Small intestine (tissue), 7 donors: ENCODE measurements at regions not wholly inside any gene's neighbourhood (a gene's known extent, or its start where the extent isn't known, plus 50 kb on each side); places are given as distances from the start of the nearest gene placed in this dataset.

Experiments used
- DNase-seq, 2 donors: peaks; one replicate each; pipeline versions ENCODE4 v3.0.0 to v3.0.0-alpha.2; 2013
- FAIRE-seq: peaks from 2 replicates; lab custom pipeline; 2012; peaks lifted over from hg19 to GRCh38; lab: Jason Lieb, UNC
- H3K27ac ChIP-seq, 3 donors: one replicate each; pipeline ENCODE4 v1.5.1; 2013; ENCODE audit warnings: low read length in 2 of 3, mild to moderate bottlenecking in 2 of 3, control low read depth in 1 of 3, inconsistent platforms in 1 of 3, low read depth in 1 of 3, moderate library complexity in 1 of 3
- H3K27me3 ChIP-seq, 3 donors: one replicate each; pipeline ENCODE4 v1.6.1; 2013; ENCODE audit warnings: low read length in 3 of 3, inconsistent platforms in 1 of 3; ENCODE audit not compliant: control insufficient read depth in 3 of 3, insufficient read depth in 3 of 3
- H3K36me3 ChIP-seq, 3 donors: one replicate each; pipeline ENCODE4 v1.6.1; 2013; ENCODE audit warnings: low read length in 3 of 3, inconsistent platforms in 1 of 3, low read depth in 1 of 3, mild to moderate bottlenecking in 1 of 3, moderate library complexity in 1 of 3; ENCODE audit not compliant: control insufficient read depth in 3 of 3, insufficient read depth in 2 of 3
- H3K4me1 ChIP-seq, 3 donors: one replicate each; pipeline ENCODE4 v1.6.1; 2013; ENCODE audit warnings: low read length in 2 of 3, inconsistent platforms in 1 of 3, low read depth in 1 of 3, mild to moderate bottlenecking in 1 of 3, moderate library complexity in 1 of 3; ENCODE audit not compliant: control insufficient read depth in 3 of 3, insufficient read depth in 2 of 3
- H3K4me3 ChIP-seq, 3 donors: one replicate each; pipeline ENCODE4 v1.5.1; 2013; ENCODE audit warnings: low read length in 3 of 3, control low read depth in 1 of 3, inconsistent platforms in 1 of 3, low read depth in 1 of 3, mild to moderate bottlenecking in 1 of 3, moderate library complexity in 1 of 3
- H3K9me3 ChIP-seq, 2 donors: one replicate each; pipeline ENCODE4 v1.6.1; 2013; ENCODE audit warnings: low read depth in 1 of 2, low read length in 1 of 2; ENCODE audit not compliant: control insufficient read depth in 2 of 2, insufficient read depth in 1 of 2
- WGBS, 3 donors: extraction: QIAGEN DNeasy Blood & Tissue Kit; methylation state at CpG; one replicate each; pipeline ENCODE4 v1.1.7; 2013; 5-methylcytosine and 5-hydroxymethylcytosine counted together
- donor health status: healthy with polysubstance abuse.
- donor health status: control.
- donor health status: control.
- donor health status: Bipolar disorder and iron deficiency.
- donor health status: healthy.

GRCh38 chr12:69036533-69036932 lies 103.6 kb upstream of the CPM start:
- H3K27me3 ChIP-seq = no peaks in the 10 kb centered on the region
- DNase-seq (no peak), FAIRE-seq (no peak)
- peak overlapping the region in 1 of 3 donors; percentile 34 for H3K27ac ChIP-seq
- H3K36me3 ChIP-seq = no peaks in the 10 kb centered on the region
- no peak overlapping the region for H3K4me3 ChIP-seq
- peaks cover 0 to 7% (median 0%) of the 10 kb centered on the region in 3 donors for H3K4me1 ChIP-seq
- 59 to 78% (median 72%) methylated on average over 7 of the region's 7 CpGs for WGBS, 3 donors
- no peaks in the 10 kb centered on the region for H3K9me3 ChIP-seq

- Histone ChIP-seq H3K27me3 (no peaks in the 10 kb centered on the region), H3K36me3 (no peaks in the 10 kb centered on the region), H3K4me1 (peaks cover 0 to 7% (median 0%) of the 10 kb centered on the region in 3 donors), H3K27ac (peak overlapping the region in 1 of 3 donors; percentile 34), H3K9me3 (no peaks in the 10 kb centered on the region), H3K4me3 (no peak overlapping the region)
- FAIRE-seq = no peak
- 10 to 55% (median 25%) methylated on average over 4 of the region's 4 CpGs for WGBS, 3 donors
- peak in 1 of 2 donors; percentile 19 for DNase-seq
These were observed 104.0 kb upstream of the CPM start for GRCh38 chr12:69036999-69037398.

- Histone ChIP-seq H3K9me3 (no peaks in the 10 kb centered on the region), H3K4me1 (peaks cover 0 to 7% (median 0%) of the 10 kb centered on the region in 3 donors), H3K27ac (no peak overlapping the region), H3K4me3 (no peak overlapping the region), H3K36me3 (no peaks in the 10 kb centered on the region), H3K27me3 (no peaks in the 10 kb centered on the region)
- WGBS, 3 donors = 78 to 87% (median 85%) methylated on average over 2 of the region's 2 CpGs
- DNase-seq (no peak), FAIRE-seq (no peak)
These were observed 106.9 kb upstream of the CPM start for GRCh38 chr12:69039911-69040310.

GRCh38 chr12:69042557-69042956 lies 109.6 kb upstream of the CPM start:
- H3K27me3 ChIP-seq = no peaks in the 10 kb centered on the region
- no peaks in the 10 kb centered on the region for H3K9me3 ChIP-seq
- H3K4me1 ChIP-seq = peaks cover 0 to 10% (median 0%) of the 10 kb centered on the region in 3 donors
- FAIRE-seq (no peak), DNase-seq (no peak)
- H3K4me3 ChIP-seq = no peak overlapping the region
- 94 to 96% (median 95%) methylated on average over 6 of the region's 6 CpGs for WGBS, 3 donors
- no peaks in the 10 kb centered on the region for H3K36me3 ChIP-seq
- no peak overlapping the region for H3K27ac ChIP-seq

GRCh38 chr12:69042970-69043369 lies 110.0 kb upstream of the CPM start:
- no peaks in the 10 kb centered on the region for H3K9me3 ChIP-seq
- no peaks in the 10 kb centered on the region for H3K27me3 ChIP-seq
- peaks cover 0 to 10% (median 0%) of the 10 kb centered on the region in 3 donors for H3K4me1 ChIP-seq
- DNase-seq (peak in 1 of 2 donors; percentile 21), FAIRE-seq (no peak)
- H3K36me3 ChIP-seq = no peaks in the 10 kb centered on the region
- H3K27ac ChIP-seq = no peak overlapping the region
- WGBS, 3 donors = 54 to 70% (median 60%) methylated on average over 4 of the region's 4 CpGs
- no peak overlapping the region for H3K4me3 ChIP-seq

- no peak overlapping the region for H3K27ac ChIP-seq
- 71 to 82% (median 71%) methylated on average over 2 of the region's 2 CpGs for WGBS, 3 donors
- H3K36me3 ChIP-seq = no peaks in the 10 kb centered on the region
- H3K9me3 ChIP-seq = no peaks in the 10 kb centered on the region
- no peak for DNase-seq
- peaks cover 0 to 10% (median 0%) of the 10 kb centered on the region in 3 donors for H3K4me1 ChIP-seq
- H3K27me3 ChIP-seq = no peaks in the 10 kb centered on the region
- no peak overlapping the region for H3K4me3 ChIP-seq
- FAIRE-seq = no peak
These were observed 111.9 kb upstream of the CPM start for GRCh38 chr12:69044887-69045286.

- no peak overlapping the region for H3K4me3 ChIP-seq
- FAIRE-seq = no peak
- 88 to 93% (median 92%) methylated on average over 6 of the region's 6 CpGs for WGBS, 3 donors
- peaks cover 0 to 10% (median 0%) of the 10 kb centered on the region in 3 donors for H3K4me1 ChIP-seq
- H3K9me3 ChIP-seq = no peaks in the 10 kb centered on the region
- no peaks in the 10 kb centered on the region for H3K27me3 ChIP-seq
- DNase-seq = no peak
- H3K27ac ChIP-seq = no peak overlapping the region
- H3K36me3 ChIP-seq = no peaks in the 10 kb centered on the region
These were observed 112.5 kb upstream of the CPM start for GRCh38 chr12:69045430-69045829.

GRCh38 chr12:69046363-69046762 lies 113.4 kb upstream of the CPM start:
- DNase-seq = peak in 1 of 2 donors; percentile 35
- no peaks in the 10 kb centered on the region for H3K27me3 ChIP-seq
- H3K27ac ChIP-seq = no peak overlapping the region
- H3K4me3 ChIP-seq = no peak overlapping the region
- FAIRE-seq = no peak
- 73 to 86% (median 82%) methylated on average over 2 of the region's 2 CpGs for WGBS, 3 donors
- peaks cover 0 to 10% (median 0%) of the 10 kb centered on the region in 3 donors for H3K4me1 ChIP-seq
- no peaks in the 10 kb centered on the region for H3K36me3 ChIP-seq
- no peaks in the 10 kb centered on the region for H3K9me3 ChIP-seq

GRCh38 chr12:69046920-69047319 lies 113.9 kb upstream of the CPM start:
- H3K9me3 ChIP-seq = no peaks in the 10 kb centered on the region
- H3K27ac ChIP-seq = no peak overlapping the region
- FAIRE-seq = no peak
- H3K4me1 ChIP-seq = peaks cover 0 to 10% (median 0%) of the 10 kb centered on the region in 3 donors
- WGBS, 3 donors = 88 to 91% (median 89%) methylated on average over 3 of the region's 3 CpGs
- H3K27me3 ChIP-seq = no peaks in the 10 kb centered on the region
- no peaks in the 10 kb centered on the region for H3K36me3 ChIP-seq
- H3K4me3 ChIP-seq = no peak overlapping the region
- DNase-seq = peak in 1 of 2 donors; percentile 29
